Trophoblast cell (in vitro differentiated cells and primary cell): ENCODE measurements at regions not wholly inside any gene's neighbourhood (a gene's known extent, or its start where the extent isn't known, plus 50 kb on each side); places are given as distances from the start of the nearest gene placed in this dataset.

Source experiments
- DNase-seq, 2 donors: peaks; one replicate each; pipeline ENCODE4 v3.0.0-alpha.2; 2016
- H2AFZ ChIP-seq: 2 replicates; pipeline ENCODE4 v1.6.1; 2013; ENCODE audit warnings: low read length, moderate library complexity, mild to moderate bottlenecking; ENCODE audit not compliant: insufficient read depth, poor library complexity
- H2AK5ac ChIP-seq: 2 replicates; pipeline ENCODE4 v1.6.1; 2013; ENCODE audit warnings: mild to moderate bottlenecking, low read length
- H2BK120ac ChIP-seq: 2 replicates; pipeline ENCODE4 v1.6.1; 2013; ENCODE audit warnings: low read length, mild to moderate bottlenecking, moderate library complexity; ENCODE audit not compliant: insufficient read depth, poor library complexity
- H2BK12ac ChIP-seq: 2 replicates; pipeline ENCODE4 v1.6.1; 2013; ENCODE audit warnings: mild to moderate bottlenecking, low read length, moderate library complexity
- H2BK5ac ChIP-seq: 2 replicates; pipeline ENCODE4 v1.6.1; 2013; ENCODE audit warnings: low read length, low read depth, moderate library complexity, mild to moderate bottlenecking; ENCODE audit not compliant: poor library complexity
- H3K14ac ChIP-seq: 2 replicates; pipeline ENCODE4 v1.6.1; 2013; ENCODE audit warnings: mild to moderate bottlenecking, low read length
- H3K18ac ChIP-seq: 2 replicates; pipeline ENCODE4 v1.6.1; 2013; ENCODE audit warnings: mild to moderate bottlenecking, low read length
- H3K23ac ChIP-seq: 2 replicates; pipeline ENCODE4 v1.6.1; 2013; ENCODE audit warnings: low read length
- H3K27ac ChIP-seq: 2 replicates; pipeline ENCODE4 v1.5.1; 2013; ENCODE audit warnings: low read depth, mild to moderate bottlenecking, inconsistent platforms, low read length, moderate library complexity
- H3K27me3 ChIP-seq: 2 replicates; pipeline ENCODE4 v1.6.1; 2013; ENCODE audit warnings: inconsistent platforms, mild to moderate bottlenecking, low read length, moderate library complexity; ENCODE audit not compliant: insufficient read depth
- H3K36me3 ChIP-seq, 2 experiments: 1 replicate in 1 of 2; 2 replicates in 1 of 2; pipeline ENCODE4 v1.6.1; 2013; ENCODE audit warnings: low read length in 2 of 2, mild to moderate bottlenecking in 2 of 2, moderate library complexity in 1 of 2; ENCODE audit not compliant: insufficient read depth in 2 of 2, control insufficient read depth in 1 of 2
- H3K4ac ChIP-seq: 2 replicates; pipeline ENCODE4 v1.6.1; 2013; ENCODE audit warnings: low read depth, mild to moderate bottlenecking, low read length, moderate library complexity
- H3K4me1 ChIP-seq, 2 experiments: 1 replicate in 1 of 2; 2 replicates in 1 of 2; pipeline ENCODE4 v1.6.1; 2013; ENCODE audit warnings: low read length in 2 of 2, mild to moderate bottlenecking in 2 of 2, moderate library complexity in 1 of 2; ENCODE audit not compliant: insufficient read depth in 2 of 2, control insufficient read depth in 1 of 2
- H3K4me2 ChIP-seq: 2 replicates; pipeline ENCODE4 v1.6.1; 2013; ENCODE audit warnings: inconsistent platforms, mild to moderate bottlenecking, low read length, moderate library complexity
- H3K4me3 ChIP-seq: 2 replicates; pipeline ENCODE4 v1.5.1; 2013; ENCODE audit warnings: mild to moderate bottlenecking, low read depth, low read length, inconsistent platforms
- H3K79me1 ChIP-seq: one replicate; pipeline ENCODE4 v1.6.1; 2013; ENCODE audit warnings: low read length
- H3K79me2 ChIP-seq: 2 replicates; pipeline ENCODE4 v1.6.1; 2013; ENCODE audit warnings: low read length, mild to moderate bottlenecking; ENCODE audit not compliant: control insufficient read depth, insufficient read depth, poor library complexity
- H3K9ac ChIP-seq: 2 replicates; pipeline ENCODE4 v1.6.1; 2013; ENCODE audit warnings: mild to moderate bottlenecking, low read length
- H3K9me3 ChIP-seq: 2 replicates; pipeline ENCODE4 v1.6.1; 2013; ENCODE audit warnings: low read depth, mild to moderate bottlenecking, control low read depth, inconsistent platforms, low read length; ENCODE audit not compliant: insufficient read depth
- H4K12ac ChIP-seq: 2 replicates; pipeline ENCODE4 v1.6.1; 2013; ENCODE audit warnings: low read depth, mild to moderate bottlenecking, low read length, moderate library complexity
- H4K8ac ChIP-seq: 2 replicates; pipeline ENCODE4 v1.6.1; 2013; ENCODE audit warnings: low read depth, mild to moderate bottlenecking, low read length, moderate library complexity
- H4K91ac ChIP-seq: one replicate; pipeline ENCODE4 v1.6.1; 2013; ENCODE audit warnings: low read depth, mild to moderate bottlenecking, low read length, moderate library complexity
- WGBS: extraction: QIAGEN DNeasy Blood & Tissue Kit; methylation state at CpG from one replicate; pipeline ENCODE4 v1.1.7; 2013; ENCODE audit warnings: missing lambda C conversion rate; ENCODE audit not compliant: insufficient read length, insufficient coverage; ENCODE audit errors: extremely low coverage; 5-methylcytosine and 5-hydroxymethylcytosine counted together

- H3K79me1 ChIP-seq: no peaks in the 10 kb centered on the region
- no peak overlapping the region for H4K12ac ChIP-seq
- H4K91ac ChIP-seq: no peak overlapping the region
- H3K4me2 ChIP-seq: no peak overlapping the region
- no peak overlapping the region for H3K9ac ChIP-seq
- no peak overlapping the region for H3K18ac ChIP-seq
- no peak overlapping the region for H4K8ac ChIP-seq
- H2AFZ ChIP-seq: no peak overlapping the region
- H3K23ac ChIP-seq: no peak overlapping the region
- no peaks in the 10 kb centered on the region for H3K79me2 ChIP-seq
- no CpG with 5 or more reads among the region's 4 CpGs for WGBS
- no peak overlapping the region for H3K4me3 ChIP-seq
- no peaks in the 10 kb centered on the region for H3K36me3 ChIP-seq
- H2BK5ac ChIP-seq: no peak overlapping the region
- no peaks in the 10 kb centered on the region for H3K4me1 ChIP-seq
- no peak overlapping the region for H2AK5ac ChIP-seq
- no peaks in the 10 kb centered on the region for H3K9me3 ChIP-seq
- H2BK12ac ChIP-seq: no peak overlapping the region
- no peak overlapping the region for H2BK120ac ChIP-seq
- no peak overlapping the region for H3K27ac ChIP-seq
- no peak overlapping the region for H3K4ac ChIP-seq
- H3K14ac ChIP-seq: no peak overlapping the region
- no peak for DNase-seq
- no peaks in the 10 kb centered on the region for H3K27me3 ChIP-seq
Observed at GRCh38 chr9:26548781-26549290, 343.8 kb downstream of the CAAP1 start.

- Histone ChIP-seq H3K18ac (no peak overlapping the region), H3K79me1 (no peaks in the 10 kb centered on the region), H3K4me3 (no peak overlapping the region), H3K9ac (no peak overlapping the region), H3K4ac (no peak overlapping the region), H2BK120ac (no peak overlapping the region), H3K23ac (no peak overlapping the region), H3K79me2 (no peaks in the 10 kb centered on the region), H3K36me3 (no peaks in the 10 kb centered on the region), H2AK5ac (no peak overlapping the region), H3K4me1 (no peaks in the 10 kb centered on the region), H4K12ac (no peak overlapping the region), H2AFZ (no peak overlapping the region), H3K4me2 (no peak overlapping the region), H3K27me3 (no peaks in the 10 kb centered on the region), H2BK5ac (no peak overlapping the region), H3K27ac (no peak overlapping the region), H2BK12ac (no peak overlapping the region), H3K14ac (no peak overlapping the region), H4K91ac (no peak overlapping the region), H4K8ac (no peak overlapping the region), H3K9me3 (no peaks in the 10 kb centered on the region)
- no peak for DNase-seq
- no CpG with 5 or more reads among the region's 6 CpGs for WGBS
Observed at GRCh38 chr9:26539867-26540493, 352.6 kb downstream of the CAAP1 start.

- no CpG with 5 or more reads among the region's 4 CpGs for WGBS
- Histone ChIP-seq H3K9me3 (no peaks in the 10 kb centered on the region), H3K4me3 (no peak overlapping the region), H3K79me1 (no peaks in the 10 kb centered on the region), H4K8ac (no peak overlapping the region), H2BK12ac (no peak overlapping the region), H3K4ac (no peak overlapping the region), H2AFZ (no peak overlapping the region), H3K4me1 (no peaks in the 10 kb centered on the region), H4K91ac (no peak overlapping the region), H3K27ac (no peak overlapping the region), H3K23ac (no peak overlapping the region), H3K4me2 (no peak overlapping the region), H2BK5ac (no peak overlapping the region), H3K9ac (no peak overlapping the region), H2BK120ac (no peak overlapping the region), H3K14ac (no peak overlapping the region), H3K18ac (no peak overlapping the region), H3K36me3 (no peaks in the 10 kb centered on the region), H4K12ac (no peak overlapping the region), H2AK5ac (no peak overlapping the region), H3K27me3 (no peaks in the 10 kb centered on the region), H3K79me2 (no peaks in the 10 kb centered on the region)
- DNase-seq: no peak
Observed at GRCh38 chr9:26537211-26537610, 355.4 kb downstream of the CAAP1 start.

GRCh38 chr9:26535151-26535550 is 357.5 kb downstream of the CAAP1 start:
- Histone ChIP-seq H4K12ac (no peak overlapping the region), H3K36me3 (no peaks in the 10 kb centered on the region), H3K14ac (no peak overlapping the region), H2BK12ac (no peak overlapping the region), H3K79me1 (no peaks in the 10 kb centered on the region), H3K4me3 (no peak overlapping the region), H2BK120ac (no peak overlapping the region), H4K8ac (no peak overlapping the region), H3K27ac (no peak overlapping the region), H3K9ac (no peak overlapping the region), H2AK5ac (no peak overlapping the region), H3K9me3 (no peaks in the 10 kb centered on the region), H3K27me3 (no peaks in the 10 kb centered on the region), H3K4me1 (no peaks in the 10 kb centered on the region), H3K79me2 (no peaks in the 10 kb centered on the region), H3K18ac (no peak overlapping the region), H3K4me2 (no peak overlapping the region), H4K91ac (no peak overlapping the region), H2BK5ac (no peak overlapping the region), H3K4ac (no peak overlapping the region), H2AFZ (no peak overlapping the region), H3K23ac (no peak overlapping the region)
- no peak for DNase-seq
- whole genome bisulfite sequencing: no CpG with 5 or more reads among the region's 1 CpG
